ENCODE measurements at regions not wholly inside any gene's neighbourhood (a gene's known extent, or its start where the extent isn't known, plus 50 kb on each side); places are given as distances from the start of the nearest gene placed in this dataset.

DNA sequence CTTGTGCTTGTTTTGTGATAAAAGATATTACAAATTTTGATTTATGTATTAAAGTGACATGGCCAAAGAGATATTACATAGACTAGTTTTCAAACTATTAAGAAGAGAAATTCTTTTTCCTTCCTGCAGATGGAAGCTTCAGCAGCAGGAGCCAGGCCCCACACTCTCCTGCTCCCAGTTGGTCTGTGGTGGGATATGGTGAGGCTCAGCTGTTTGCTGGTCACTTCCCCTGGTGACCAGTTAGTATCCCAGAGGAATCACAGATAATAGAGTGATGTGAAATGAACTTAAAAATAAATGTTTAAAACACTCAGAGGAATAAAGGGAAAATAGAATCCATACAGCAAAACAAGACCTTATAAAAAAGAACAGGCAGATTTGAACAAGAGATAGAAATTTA is 154.7 kb downstream of the KTN1 start:
- DNase-seq: no peak

DNA sequence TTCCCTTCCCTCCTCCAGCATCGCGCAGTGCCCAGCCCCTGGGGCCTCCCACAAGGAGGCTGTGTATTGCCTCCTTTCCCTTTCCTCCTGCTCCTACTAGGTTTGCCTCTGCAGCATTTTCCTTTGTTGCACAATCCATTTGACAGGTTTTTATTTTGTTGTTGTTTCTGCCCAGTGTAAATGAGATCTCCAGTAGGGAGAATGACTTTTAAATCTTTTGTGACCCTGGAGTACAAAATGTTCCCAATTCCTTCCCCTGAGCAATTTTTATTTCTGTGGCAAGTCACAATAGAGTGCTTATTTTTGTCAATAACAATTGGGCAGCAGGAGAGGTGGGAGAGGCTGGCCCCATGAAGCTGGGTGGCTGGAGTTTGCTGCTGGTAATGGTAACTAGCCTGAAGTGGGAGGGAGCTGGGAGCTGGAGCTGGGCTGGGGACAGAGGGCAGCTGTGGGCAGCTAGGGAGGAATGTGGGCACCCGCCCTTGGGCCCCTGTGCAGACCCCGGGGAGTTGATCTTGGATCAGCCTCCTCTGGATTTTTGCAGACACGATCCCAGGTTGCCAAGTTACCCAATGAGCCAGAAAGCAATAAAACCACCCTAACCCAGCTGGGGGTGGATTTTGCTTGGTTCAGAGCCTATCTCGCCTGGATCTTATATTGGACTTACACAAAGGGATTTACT is 160.1 kb downstream of the KTN1 start:
- DNase-seq: no peak

DNA sequence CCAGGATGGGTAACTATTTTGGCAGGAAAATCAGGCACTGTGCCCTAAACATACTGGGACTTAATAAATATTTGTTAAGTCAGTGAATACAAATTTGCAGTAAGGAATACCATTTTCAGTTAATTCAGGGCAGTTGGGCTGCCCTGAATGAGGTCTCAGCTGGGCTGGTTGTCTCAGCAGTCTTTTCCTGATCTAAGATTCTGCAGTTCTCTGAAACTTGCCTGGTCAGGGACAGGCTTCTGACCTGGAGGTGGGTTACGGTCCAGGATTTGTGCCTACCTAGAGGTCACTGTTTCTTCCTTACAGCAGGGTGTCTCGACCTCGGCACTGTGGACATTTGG is 160.6 kb downstream of the KTN1 start:
- no peak for DNase-seq

DNA sequence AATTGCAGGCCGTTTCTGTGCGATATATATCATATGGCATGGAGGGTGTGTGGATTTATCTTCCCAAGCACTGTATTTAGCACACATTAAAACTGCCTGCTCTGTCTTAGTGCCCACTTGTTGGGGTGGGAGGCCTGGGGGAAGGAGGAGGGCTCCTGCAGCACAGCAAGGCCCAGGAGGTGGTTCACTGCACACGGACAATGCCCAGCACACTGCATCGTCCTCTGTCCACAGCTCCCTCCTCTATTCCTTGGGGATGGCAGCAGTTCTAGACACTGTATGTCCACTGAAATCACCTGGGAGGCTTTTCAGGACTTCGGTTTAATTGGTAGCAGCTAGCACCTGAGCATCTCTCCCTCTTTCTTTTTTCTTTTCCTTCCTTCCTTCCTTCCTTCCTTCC is 161.2 kb downstream of the KTN1 start:
- no peak for DNase-seq

DNA sequence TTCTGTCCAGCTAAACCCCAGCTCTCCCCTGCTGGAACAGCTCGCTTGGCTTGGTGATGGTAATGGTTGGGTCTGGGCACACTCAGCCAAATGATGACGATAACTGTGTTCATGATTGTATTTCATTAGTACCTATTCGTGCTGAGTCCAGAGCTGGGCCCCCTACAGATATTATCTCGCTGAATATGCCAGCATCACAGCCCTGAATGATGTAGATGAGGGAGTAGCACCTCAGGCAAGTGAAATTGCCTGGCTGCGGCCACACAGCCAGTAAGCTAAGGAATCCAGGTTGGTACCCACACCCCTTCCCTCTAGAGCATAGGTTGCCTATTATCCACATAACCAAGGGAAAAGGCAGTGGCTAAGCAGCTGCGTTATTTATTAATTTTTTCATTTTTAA is 163.5 kb downstream of the KTN1 start:
- no peak for DNase-seq

DNA sequence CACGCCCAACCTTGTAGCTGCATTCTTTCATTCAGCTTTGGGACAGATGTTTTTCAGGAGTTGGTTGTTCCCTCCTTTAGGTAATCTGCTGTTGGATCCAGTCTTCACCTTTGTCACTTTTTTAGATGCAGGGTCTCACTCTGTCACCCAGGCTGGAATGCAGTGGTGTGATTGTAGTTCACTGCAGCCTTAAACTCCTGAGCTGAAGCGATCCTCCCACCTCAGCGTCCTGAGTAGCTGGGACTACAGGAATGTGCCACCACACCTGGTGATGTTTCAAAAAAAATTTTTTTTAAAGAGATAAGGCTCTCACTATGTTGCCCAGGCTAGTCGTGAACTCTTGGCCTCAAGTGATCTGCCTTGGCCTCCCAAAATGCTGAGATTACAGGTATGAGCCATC is 164.3 kb downstream of the KTN1 start:
- DNase-seq: no peak

DNA sequence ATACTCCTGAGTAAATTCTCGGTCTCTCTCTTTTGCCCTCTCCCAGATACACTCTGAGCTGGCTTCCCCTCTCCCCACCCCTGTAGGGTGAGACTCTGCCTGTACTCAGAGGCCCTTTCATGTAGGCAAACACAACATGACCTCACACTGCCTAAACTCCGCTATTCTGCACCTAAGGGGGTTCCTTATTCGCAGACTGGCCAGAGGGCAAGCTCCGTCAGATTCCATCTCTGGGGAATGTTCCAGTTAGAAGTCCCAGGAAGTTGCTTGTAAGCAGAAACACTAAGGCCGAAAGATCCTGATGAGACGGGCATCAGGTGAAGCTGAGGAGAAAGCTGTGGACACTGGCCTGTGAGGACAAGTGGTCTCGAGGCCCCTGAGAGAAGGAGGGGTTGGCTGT is 165.9 kb downstream of the KTN1 start:
- DNase-seq: no peak

DNA sequence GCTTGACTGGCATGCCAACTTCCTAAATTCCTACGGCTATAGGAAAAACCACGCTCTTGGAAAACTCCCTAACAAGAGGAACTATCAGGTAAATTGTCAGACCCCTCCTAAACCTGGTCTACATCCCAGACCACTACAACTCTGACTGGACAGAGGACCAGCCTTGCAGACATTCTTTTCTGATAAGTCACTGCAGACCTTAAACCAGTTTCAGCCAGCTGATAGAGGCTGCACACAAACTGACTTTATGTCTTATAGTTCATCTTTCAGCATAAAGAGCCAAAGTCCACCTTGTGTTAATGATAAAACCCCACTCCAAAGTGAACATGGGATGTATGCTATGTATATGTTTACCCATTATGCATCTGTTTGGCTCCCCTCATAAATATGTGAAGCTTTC is 166.6 kb downstream of the KTN1 start:
- no peak for DNase-seq

DNA sequence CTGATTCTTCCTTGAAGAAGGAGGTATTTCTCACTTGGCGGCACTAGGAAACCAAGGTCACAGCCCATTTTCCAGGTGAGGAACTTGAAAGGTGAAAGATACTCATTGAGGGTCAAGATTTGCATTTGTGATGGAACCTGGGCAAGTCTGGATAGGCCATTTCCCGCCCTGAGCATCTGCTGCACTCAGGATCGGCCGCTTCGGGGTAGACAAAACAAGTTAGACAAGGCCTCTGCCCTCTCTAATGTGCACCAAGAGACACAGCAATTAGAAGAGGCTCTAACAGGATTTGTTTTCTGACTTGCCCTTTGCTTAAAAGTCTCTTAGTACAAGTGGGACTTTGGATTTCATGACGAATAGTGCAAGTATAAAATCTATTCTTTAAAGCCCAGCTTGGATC is 167.2 kb downstream of the KTN1 start:
- no peak for DNase-seq

DNA sequence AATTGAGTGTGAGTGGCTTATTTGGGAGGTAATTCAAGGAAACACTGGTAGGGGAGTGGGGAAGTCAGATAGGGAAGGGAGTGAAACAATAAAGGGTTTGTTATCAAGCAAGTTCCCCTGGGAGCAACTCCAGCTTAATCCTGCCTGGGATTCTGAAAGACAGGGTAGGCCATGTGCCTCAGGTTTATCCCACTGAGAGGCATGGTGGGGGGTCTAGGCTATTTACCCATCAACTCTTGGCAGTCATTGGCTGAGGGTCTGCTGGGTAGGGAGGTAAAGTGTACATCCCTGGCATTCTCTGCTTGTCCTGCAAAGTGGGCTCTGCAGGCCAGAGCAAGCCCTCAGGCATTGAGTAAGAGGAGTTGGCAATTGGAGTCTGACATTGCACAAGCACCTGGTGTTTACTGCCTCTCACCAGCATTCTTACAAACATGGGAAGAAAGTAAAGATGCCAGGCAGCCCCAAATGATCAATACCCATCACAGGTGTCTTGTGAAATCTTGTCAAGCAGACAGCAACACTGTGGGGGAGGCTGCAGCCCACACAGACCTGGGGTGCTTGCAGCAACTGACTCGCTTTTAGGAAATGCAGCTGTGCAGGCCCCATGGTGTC is 169.3 kb downstream of the KTN1 start:
- peak; percentile 78 for DNase-seq

DNA sequence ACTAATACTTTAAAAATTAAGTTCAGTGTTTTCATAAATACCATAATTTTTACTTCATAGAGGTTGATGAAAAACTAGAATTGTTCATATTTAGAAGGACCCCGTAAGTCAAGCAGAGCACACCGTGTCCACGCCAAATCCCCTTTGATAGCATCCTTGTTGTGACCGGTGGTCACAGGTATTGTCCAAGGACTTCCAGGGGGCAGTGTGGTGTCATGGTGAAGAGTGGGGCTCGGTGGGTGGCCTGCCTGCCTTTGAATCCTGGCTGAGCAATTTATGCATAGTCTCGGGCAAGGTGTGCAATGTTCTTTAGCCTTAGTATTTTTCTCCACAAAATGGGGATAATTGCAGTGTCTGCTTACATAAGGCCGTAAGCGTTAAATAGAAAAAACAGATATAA is 169.9 kb downstream of the KTN1 start:
- no peak for DNase-seq

DNA sequence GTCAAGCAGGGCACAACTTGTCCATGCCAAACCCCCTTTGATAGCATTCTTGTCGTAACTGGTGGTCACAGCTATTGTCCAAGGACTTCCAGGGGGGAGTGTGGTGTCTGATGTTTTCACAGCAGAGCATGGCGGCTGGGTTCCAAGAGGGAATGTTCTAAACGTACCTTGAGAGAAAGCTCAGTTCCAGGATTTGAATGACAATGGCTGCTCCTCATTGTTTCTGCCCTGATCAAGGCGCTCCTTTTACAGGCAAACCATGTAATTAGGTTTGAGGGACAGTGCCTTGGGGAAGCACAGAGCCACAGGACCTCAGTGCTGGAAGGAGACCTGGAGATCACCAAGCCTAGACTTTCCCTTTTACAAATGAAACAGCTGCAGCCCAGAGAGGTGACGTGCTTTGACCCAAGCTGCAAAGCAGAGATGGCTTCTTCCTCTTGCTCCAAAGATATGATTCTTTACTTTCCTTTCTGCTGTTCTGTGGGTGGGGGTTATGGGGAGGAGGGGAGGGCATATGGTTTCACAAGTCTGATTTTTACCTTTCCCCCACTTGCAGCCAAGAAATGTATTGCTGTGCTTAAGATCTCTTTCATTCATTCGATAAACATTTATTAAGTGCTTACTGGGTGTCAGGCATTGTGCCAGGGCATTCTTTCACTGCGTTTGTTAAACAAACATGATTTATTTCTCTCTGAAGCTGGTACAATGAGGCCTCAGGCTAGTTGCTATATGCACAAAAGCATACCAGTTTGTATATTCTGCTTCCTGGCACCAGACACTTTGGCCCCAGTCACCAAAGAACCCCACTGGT is 172.8 kb downstream of the KTN1 start:
- DNase-seq: peak; percentile 67

DNA sequence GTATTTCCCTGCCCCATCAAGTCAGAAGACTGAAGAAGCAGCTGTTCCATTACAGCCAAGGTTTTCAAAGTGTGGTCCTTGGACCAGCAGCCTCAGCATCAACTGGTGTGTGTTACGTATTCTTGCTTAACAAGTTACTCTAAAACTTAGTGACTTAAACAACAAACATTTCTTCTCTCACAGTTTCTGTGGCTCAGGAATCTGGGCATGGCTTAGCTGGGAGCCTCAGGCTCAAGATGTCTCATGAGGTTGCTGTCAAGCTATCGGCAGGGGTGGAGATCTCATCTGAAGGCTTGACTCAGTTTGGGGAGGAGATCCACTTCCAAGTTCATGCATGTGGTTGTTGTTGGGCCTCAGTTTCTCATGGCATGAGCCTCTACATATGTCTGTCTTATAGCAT is 174.5 kb downstream of the KTN1 start:
- no peak for DNase-seq

DNA sequence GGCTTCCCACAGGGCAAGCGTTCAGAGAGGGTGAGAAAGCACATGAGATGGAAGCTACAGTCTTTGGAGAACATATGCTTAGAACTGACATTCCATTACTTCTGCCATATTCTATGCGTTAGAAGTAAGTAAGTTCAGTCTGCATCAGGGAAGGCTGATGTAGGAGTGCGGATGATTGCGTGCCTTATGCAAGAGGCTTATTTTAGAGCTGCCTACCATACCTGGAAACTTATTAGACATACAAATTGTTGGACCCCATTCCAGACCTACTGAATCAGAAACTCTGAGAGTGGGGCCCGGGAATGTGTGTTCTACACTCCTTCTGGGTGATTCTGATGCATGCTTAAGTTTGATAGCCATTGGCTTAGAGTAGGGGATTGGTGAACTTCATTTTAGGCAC is 174.9 kb downstream of the KTN1 start:
- no peak for DNase-seq

DNA sequence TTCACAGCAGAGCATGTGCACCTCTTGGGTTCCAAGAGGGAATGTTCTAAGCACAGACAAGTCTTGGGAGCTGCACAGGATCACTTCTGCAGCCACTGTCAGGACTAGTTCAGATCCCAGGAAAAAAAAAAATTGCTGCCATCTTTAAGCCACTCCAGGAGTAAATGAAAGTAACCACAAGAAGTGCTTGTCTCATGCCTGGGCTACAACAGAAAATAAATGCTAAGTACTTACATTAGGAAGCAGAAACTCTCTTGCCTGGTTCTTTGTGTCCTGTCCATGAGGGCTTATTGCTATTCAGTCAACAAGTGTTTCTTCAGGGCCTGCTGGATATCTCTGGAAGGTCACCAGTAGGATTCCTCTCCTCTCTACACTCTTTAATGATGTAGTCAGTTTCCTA is 176.1 kb downstream of the KTN1 start:
- DNase-seq: no peak

DNA sequence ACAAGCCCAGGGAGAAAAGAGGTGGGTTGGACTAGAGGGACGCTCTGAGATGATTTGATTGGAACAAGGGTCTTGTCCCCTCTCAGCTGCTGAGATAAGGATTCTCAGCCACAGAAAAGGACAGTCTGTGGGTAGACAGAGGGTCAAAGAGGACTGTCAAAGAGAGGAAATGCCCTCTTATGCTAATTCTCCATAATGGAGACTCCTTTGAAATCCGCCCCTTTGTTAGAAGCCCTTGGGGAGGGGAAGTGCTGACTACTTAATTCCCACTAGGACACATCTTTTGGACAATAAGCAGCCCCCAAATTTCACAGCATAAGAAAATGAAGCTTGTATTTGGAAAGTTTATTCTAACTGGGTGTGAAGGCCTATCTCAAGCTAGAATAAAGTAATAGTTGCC is 176.6 kb downstream of the KTN1 start:
- DNase-seq: no peak

DNA sequence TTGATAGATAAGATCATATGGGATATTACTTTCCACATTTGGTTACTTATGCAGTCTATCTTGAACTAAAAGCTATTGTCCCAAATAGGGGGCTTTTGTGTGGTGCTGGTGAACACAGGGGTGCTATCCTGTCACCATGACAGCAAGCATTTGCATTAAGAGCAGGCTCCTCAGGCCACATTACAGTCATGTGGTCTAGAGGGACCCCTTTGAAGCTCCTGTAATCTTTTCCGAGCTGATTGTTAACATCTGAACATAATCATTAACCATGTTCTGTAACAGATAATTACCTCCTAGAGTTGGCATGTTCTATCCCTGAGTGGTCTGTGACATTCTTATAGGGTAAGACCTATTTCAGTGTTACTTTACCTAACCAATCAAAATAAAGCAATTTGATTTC is 178.8 kb downstream of the KTN1 start:
- no peak for DNase-seq

DNA sequence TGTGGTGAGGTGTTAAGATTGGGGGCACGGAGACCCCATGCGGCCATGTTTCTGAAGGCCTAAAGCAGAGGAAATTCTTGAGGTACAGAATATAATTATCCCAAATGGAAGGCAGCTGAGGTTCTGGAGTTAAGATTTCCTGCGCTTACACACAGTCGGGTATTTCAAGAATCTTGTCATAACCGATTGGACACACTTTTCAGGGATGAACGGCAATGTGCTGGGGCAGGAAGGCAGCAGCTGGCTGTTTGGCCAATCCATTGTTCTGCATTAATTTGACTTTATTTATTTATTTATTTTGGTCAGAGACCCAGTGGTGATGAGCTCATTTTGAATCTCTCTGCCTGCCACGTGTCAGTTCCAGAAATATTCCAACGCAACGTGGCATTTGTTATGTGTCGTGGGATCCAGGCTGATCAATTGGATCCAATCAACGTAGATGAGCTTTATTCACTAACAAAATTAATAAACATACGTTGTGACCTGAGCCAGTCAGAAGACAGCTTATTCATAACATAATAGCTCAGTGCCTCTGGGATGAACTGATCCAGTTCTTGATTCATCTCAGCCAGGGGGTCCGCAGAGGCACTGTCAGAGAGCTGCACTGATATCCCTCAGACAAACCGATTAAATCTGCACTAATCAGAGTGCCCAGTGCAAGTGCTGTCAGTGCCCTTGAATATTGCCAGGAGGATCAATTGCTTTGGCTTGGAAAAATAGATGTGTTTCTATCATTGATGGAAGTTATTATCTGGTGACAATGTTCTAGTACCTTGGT is 181.0 kb downstream of the KTN1 start:
- no peak for DNase-seq

DNA sequence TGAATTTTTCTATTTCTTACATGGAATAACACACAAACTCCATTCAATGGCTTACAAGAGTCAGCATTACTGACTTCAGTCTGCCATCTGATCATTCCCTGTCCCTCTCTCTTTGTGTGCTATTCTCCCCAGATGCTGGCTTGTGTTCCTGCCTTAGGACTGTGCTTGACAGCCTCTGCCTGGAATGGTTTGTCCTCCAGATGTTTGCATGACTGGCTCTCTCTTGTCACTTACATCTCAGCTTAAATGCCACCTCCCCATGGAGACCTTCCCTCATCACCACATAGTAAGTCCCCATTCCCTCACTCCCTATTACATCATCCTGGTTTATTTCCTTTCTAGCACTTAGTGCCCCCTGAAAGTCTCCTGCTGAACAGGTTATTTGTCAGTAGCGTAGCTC is 181.6 kb downstream of the KTN1 start:
- DNase-seq: no peak

DNA sequence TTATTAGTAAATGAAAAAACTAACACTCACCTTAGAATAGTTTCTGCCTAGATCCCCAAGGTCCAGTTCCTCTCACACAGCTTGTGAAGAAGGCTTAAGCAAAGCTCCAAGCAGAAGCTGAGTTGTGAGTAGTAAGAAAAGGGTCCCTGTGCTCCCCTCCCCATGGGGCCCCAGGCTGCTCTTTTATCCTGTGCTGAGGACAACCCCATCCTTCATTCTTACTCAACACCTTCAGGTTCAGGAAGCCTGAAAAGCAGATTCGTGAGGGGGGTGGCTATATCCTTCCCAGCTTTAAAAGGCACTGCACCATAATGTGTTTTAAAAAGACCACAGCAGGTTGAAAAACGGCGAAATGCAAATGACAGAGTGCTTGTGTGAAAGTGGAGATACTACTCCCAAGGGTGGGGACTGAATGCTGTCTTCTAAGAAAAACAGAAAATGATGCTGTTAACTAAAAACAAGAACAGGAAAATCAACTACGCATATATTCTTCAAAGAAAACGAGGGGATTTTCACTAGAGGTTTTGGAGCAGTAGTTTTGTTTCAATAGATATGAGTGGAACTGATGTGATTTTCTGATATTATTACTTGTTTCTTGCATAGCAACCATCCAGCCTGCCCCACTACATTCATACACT is 182.7 kb downstream of the KTN1 start:
- DNase-seq: no peak

DNA sequence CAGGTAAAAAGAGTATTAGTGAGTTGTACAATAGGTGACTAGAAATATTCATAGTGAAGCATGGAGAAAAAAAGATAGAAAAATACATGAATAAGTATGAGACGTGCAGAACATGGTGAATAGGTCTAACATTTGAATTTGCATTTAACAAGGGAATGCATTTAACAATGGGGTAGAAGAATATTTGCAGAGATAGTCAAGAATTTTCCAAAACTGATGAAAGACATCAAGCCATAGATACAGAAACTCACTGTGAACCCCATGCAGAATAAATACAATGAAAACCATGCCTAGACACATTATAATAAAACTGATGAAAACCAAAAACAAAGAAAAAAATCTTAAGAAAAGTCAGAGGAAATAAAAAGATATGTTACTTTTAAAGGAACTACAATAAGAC is 184.8 kb downstream of the KTN1 start:
- no peak for DNase-seq

DNA sequence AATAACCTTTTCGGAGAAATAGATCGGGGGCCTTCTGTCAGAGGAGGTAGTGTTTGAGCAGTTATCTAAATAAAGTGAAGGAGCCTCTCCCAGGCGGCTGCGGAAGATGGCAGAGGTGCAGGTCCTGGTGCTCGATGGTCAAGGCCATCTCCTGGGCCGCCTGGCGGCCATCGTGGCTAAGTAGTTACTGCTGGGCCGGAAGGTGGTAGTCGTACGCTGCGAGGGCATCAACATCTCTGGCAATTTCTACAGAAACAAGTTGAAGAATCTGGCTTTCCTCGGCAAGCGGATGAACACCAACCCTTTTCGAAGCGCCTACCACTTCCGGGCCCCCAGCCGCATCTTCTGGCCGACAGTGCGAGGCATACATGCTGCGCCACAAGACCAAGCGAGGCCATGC is 186.1 kb downstream of the KTN1 start:
- DNase-seq: no peak

DNA sequence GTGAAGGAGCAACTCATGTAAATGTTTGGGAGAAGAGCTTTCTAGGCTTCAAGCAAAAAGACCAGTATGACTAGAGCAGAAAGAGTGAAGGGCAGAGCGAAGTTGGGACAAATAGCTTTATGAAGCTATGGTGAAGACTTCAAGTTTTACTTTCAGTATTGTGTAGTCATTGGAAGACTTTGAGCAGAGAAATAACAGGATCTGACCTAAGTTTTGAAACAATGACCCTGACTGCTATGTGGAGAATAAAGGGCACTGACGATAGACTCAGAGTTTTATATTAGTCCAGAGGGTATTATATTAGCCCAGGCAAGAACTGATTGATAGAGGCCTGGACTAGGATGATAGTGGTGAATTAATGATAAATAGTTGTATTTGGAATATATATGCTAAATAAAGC is 187.3 kb downstream of the KTN1 start:
- no peak for DNase-seq
